SK-N-SH (cell line): ENCODE measurements at regions not wholly inside any gene's neighbourhood (a gene's known extent, or its start where the extent isn't known, plus 50 kb on each side); places are given as distances from the start of the nearest gene placed in this dataset.

ENCODE experiments used
- CTCF ChIA-PET: fragments of 300-600, 350-600 bp; formaldehyde crosslinking; extraction: SDS; loops from one replicate; lab custom pipeline; 2021; lab: Yijun Ruan, JAX
- POLR2A ChIA-PET: fragments of 350-600 bp; sonication (Branson Sonifier 250); formaldehyde crosslinking; extraction: SDS; loops from one replicate; lab custom pipeline; 2020; ENCODE audit warnings: antibody characterized with exemption, inconsistent platforms; lab: Yijun Ruan, JAX
- DNase-seq: peaks from one replicate; pipeline ENCODE4 v3.0.0; 2012
- H2AFZ ChIP-seq: fragments of 200-600 bp; sonication (generic); 2 replicates; pipeline ENCODE4 v1.8.1; 2016; ENCODE audit warnings: antibody characterized with exemption, mild to moderate bottlenecking, low read depth
- H3F3A ChIP-seq: fragments of 200-600 bp; sonication (generic); replicated peaks from 2 replicates; pipeline ENCODE3; 2016; ENCODE audit warnings: antibody characterized with exemption, mild to moderate bottlenecking; ENCODE audit not compliant: insufficient read depth
- H3K27ac ChIP-seq, 2 experiments: fragments of 200-500 bp in 1 of 2; fragments of 200-600 bp in 1 of 2; sonication (Bioruptor generic) in 1 of 2; sonication (generic), shearing (Covaris generic) in 1 of 2; 2 replicates each; pipeline versions ENCODE4 v1.5.1 to v1.6.1; 2014 to 2016; ENCODE audit warnings: low read depth in 2 of 2, inconsistent platforms in 1 of 2, low read length in 1 of 2, mild to moderate bottlenecking in 1 of 2, mixed read lengths in 1 of 2
- H3K27me3 ChIP-seq: fragments of 200-600 bp; sonication (generic), shearing (Covaris generic); 2 replicates; pipeline ENCODE4 v1.6.1; 2016; ENCODE audit warnings: mixed run types; ENCODE audit not compliant: insufficient read depth
- H3K36me3 ChIP-seq, 2 experiments: fragments of 200-500 bp in 1 of 2; fragments of 200-600 bp in 1 of 2; sonication (Bioruptor generic) in 1 of 2; sonication (generic) in 1 of 2; replicated peaks in 1 of 2; 2 replicates each; pipeline versions ENCODE3 to v1.5.1; 2014 to 2016; ENCODE audit warnings: low read length in 1 of 2, mild to moderate bottlenecking in 1 of 2; ENCODE audit not compliant: insufficient read depth in 2 of 2, control insufficient read depth in 1 of 2
- H3K4me1 ChIP-seq, 2 experiments: fragments of 200-500 bp in 1 of 2; fragments of 200-600 bp in 1 of 2; sonication (Bioruptor generic) in 1 of 2; sonication (generic), shearing (Covaris generic) in 1 of 2; 2 replicates each; pipeline versions ENCODE4 v1.5.1 to v1.6.1; 2014 to 2016; ENCODE audit warnings: low read depth in 1 of 2, low read length in 1 of 2, mixed run types in 1 of 2; ENCODE audit not compliant: insufficient read depth in 2 of 2, control insufficient read depth in 1 of 2
- H3K4me2 ChIP-seq: fragments of 200-600 bp; sonication (generic), shearing (Covaris generic); 2 replicates; pipeline ENCODE4 v1.6.1; 2017; ENCODE audit warnings: mixed run types
- H3K4me3 ChIP-seq, 2 experiments: fragments of 200-500 bp in 1 of 2; fragments of 200-600 bp in 1 of 2; sonication (Bioruptor generic) in 1 of 2; sonication (generic), shearing (Covaris generic) in 1 of 2; 2 replicates each; pipeline versions ENCODE4 v1.5.1 to v1.8.1; 2014 to 2016; ENCODE audit warnings: low read depth in 2 of 2, inconsistent platforms in 1 of 2, low read length in 1 of 2, mild to moderate bottlenecking in 1 of 2, mixed read lengths in 1 of 2, moderate library complexity in 1 of 2
- H3K79me2 ChIP-seq: fragments of 200-600 bp; sonication (generic); 2 replicates; pipeline ENCODE4 v1.8.1; 2017; ENCODE audit warnings: mild to moderate bottlenecking; ENCODE audit not compliant: insufficient read depth
- H3K9ac ChIP-seq: fragments of 200-600 bp; sonication (generic); 2 replicates; pipeline ENCODE4 v1.6.1; 2017; ENCODE audit warnings: mixed run types
- H3K9me2 ChIP-seq: fragments of 200-600 bp; sonication (generic); 2 replicates; pipeline ENCODE4 v1.6.1; 2017; ENCODE audit warnings: mixed run types
- H3K9me3 ChIP-seq: fragments of 200-600 bp; sonication (generic); 2 replicates; pipeline ENCODE4 v1.6.1; 2017; ENCODE audit warnings: mixed run types, mild to moderate bottlenecking, moderate library complexity
- H4K20me1 ChIP-seq: fragments of 200-600 bp; sonication (generic); 2 replicates; pipeline ENCODE4 v1.6.1; 2017; ENCODE audit warnings: mild to moderate bottlenecking, mixed run types; ENCODE audit not compliant: insufficient read depth
- CHD2 ChIP-seq: fragments of 150-350 bp; IDR thresholded peaks from 2 replicates; pipeline ENCODE4 v1.6.1; 2018; ENCODE audit warnings: low read length; ENCODE audit not compliant: partially characterized antibody
- FOSL2 ChIP-seq: IDR thresholded peaks from 2 replicates; pipeline ENCODE4 v1.4.0; 2012; ENCODE audit warnings: low read depth, mild to moderate bottlenecking, moderate library complexity, borderline replicate concordance
- FOXJ3 ChIP-seq: sonication (generic); formaldehyde crosslinking; IDR thresholded peaks from 2 replicates; pipeline ENCODE4 v1.5.1; 2020; ENCODE audit warnings: mild to moderate bottlenecking, missing genetic modification reagents
- JUND ChIP-seq: IDR thresholded peaks from 2 replicates; pipeline ENCODE4 v1.4.0; 2012
- MEF2A ChIP-seq: IDR thresholded peaks from 2 replicates; pipeline ENCODE4 v1.4.0; 2012; ENCODE audit warnings: low read depth, borderline replicate concordance
- NFIC ChIP-seq: IDR thresholded peaks from 2 replicates; pipeline ENCODE4 v1.4.0; 2012; ENCODE audit warnings: borderline replicate concordance
- POLR2AphosphoS5 ChIP-seq: IDR thresholded peaks from 2 replicates; pipeline ENCODE4 v1.6.1; 2012; ENCODE audit warnings: low read depth, low read length
- RAD21 ChIP-seq: IDR thresholded peaks from 2 replicates; pipeline ENCODE4 v1.6.1; 2012; ENCODE audit warnings: mild to moderate bottlenecking, low read length
- SIN3A ChIP-seq: IDR thresholded peaks from 2 replicates; pipeline ENCODE4 v1.6.1; 2012; ENCODE audit warnings: low read depth, mild to moderate bottlenecking, low read length, moderate library complexity, borderline replicate concordance
- SMC3 ChIP-seq: IDR thresholded peaks from 2 replicates; pipeline ENCODE4 v1.6.1; 2012; ENCODE audit warnings: low read depth, low read length, improper control_type of control experiment
- TAF1 ChIP-seq: IDR thresholded peaks from 2 replicates; pipeline ENCODE4 v1.6.1; 2012; ENCODE audit warnings: low read depth, mild to moderate bottlenecking, low read length, moderate library complexity, borderline replicate concordance
- TEAD4 ChIP-seq: IDR thresholded peaks from 2 replicates; pipeline ENCODE4 v1.4.0; 2012; ENCODE audit warnings: mild to moderate bottlenecking, borderline replicate concordance; ENCODE audit not compliant: insufficient read depth
- WGBS: methylation state at CpG from one replicate; pipeline ENCODE4 v1.1.6; 2017; ENCODE audit warnings: low lambda C conversion rate; 5-methylcytosine and 5-hydroxymethylcytosine counted together
- TF ChIP-seq, protein P1 (sequence below): IDR thresholded peaks from 2 replicates; pipeline ENCODE4 v1.6.1; 2012; ENCODE audit warnings: mild to moderate bottlenecking, low read depth, low read length, moderate library complexity
- TF ChIP-seq, protein P2 (sequence below): IDR thresholded peaks from 2 replicates; pipeline ENCODE4 v1.4.0; 2012; ENCODE audit warnings: low read depth
- TF ChIP-seq, protein P3 (sequence below): fragments of 200-600 bp; sonication (generic); IDR thresholded peaks from 2 replicates; pipeline ENCODE4 v1.6.1; 2017; ENCODE audit warnings: antibody characterized with exemption, mild to moderate bottlenecking, moderate library complexity
- TF ChIP-seq, protein P4 (sequence below): IDR thresholded peaks from 2 replicates; pipeline ENCODE4; 2012
- TF ChIP-seq, protein P5 (sequence below): fragments of 150-350 bp; IDR thresholded peaks from 2 replicates; pipeline ENCODE4 v1.6.1; 2017; ENCODE audit warnings: antibody characterized with exemption, low read length, low read depth, borderline replicate concordance
- TF ChIP-seq, protein P6 (sequence below): fragments of 150-350 bp; IDR thresholded peaks from 2 replicates; pipeline ENCODE4 v1.6.1; 2016; ENCODE audit warnings: mild to moderate bottlenecking, low read depth, low read length

DNA sequence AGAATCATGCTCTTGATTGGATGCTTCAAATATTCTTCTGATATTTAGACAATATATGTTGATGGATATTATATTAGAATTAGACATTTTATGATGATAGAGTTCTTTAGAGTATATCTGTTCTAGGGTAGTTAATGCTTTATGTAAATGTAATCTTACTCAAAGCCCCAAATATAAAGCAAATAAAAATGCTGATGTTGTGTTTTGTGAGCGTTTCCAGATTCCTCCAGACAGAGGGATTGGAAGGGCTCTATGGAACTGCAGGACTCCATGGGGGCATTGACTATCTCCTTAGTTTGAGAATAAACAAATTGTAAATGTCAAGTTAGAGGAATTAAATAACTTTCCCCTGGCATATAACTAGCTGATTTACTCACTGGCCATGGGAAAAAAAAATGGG lies 184.5 kb downstream of the MRPS30 start:
- Histone ChIP-seq H3K4me1 (no peaks in the 10 kb centered on the region), H3K79me2 (no peaks in the 10 kb centered on the region), H3K9me3 (no peaks in the 10 kb centered on the region), H3K36me3 (no peaks in the 10 kb centered on the region), H3K4me3 (no peak overlapping the region), H3K9me2 (no peaks in the 10 kb centered on the region), H3K27me3 (no peaks in the 10 kb centered on the region), H4K20me1 (no peaks in the 10 kb centered on the region), H3F3A (no peaks in the 10 kb centered on the region), H3K27ac (no peak overlapping the region), H3K4me2 (no peak overlapping the region), H2AFZ (no peak overlapping the region), H3K9ac (no peak overlapping the region)
- TF ChIP-seq TEAD4 (no peak), SMC3 (no peak), TAF1 (no peak), FOSL2 (no peak), MEF2A (no peak), POLR2AphosphoS5 (no peak), NFIC (no peak), SIN3A (no peak), JUND (no peak), FOXJ3 (CRISPR knock-in tag) (no peak), RAD21 (no peak), CHD2 (no peak)
- TF ChIP-seq, protein P1, sequence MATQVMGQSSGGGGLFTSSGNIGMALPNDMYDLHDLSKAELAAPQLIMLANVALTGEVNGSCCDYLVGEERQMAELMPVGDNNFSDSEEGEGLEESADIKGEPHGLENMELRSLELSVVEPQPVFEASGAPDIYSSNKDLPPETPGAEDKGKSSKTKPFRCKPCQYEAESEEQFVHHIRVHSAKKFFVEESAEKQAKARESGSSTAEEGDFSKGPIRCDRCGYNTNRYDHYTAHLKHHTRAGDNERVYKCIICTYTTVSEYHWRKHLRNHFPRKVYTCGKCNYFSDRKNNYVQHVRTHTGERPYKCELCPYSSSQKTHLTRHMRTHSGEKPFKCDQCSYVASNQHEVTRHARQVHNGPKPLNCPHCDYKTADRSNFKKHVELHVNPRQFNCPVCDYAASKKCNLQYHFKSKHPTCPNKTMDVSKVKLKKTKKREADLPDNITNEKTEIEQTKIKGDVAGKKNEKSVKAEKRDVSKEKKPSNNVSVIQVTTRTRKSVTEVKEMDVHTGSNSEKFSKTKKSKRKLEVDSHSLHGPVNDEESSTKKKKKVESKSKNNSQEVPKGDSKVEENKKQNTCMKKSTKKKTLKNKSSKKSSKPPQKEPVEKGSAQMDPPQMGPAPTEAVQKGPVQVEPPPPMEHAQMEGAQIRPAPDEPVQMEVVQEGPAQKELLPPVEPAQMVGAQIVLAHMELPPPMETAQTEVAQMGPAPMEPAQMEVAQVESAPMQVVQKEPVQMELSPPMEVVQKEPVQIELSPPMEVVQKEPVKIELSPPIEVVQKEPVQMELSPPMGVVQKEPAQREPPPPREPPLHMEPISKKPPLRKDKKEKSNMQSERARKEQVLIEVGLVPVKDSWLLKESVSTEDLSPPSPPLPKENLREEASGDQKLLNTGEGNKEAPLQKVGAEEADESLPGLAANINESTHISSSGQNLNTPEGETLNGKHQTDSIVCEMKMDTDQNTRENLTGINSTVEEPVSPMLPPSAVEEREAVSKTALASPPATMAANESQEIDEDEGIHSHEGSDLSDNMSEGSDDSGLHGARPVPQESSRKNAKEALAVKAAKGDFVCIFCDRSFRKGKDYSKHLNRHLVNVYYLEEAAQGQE: no peak
- TF ChIP-seq, protein P2, sequence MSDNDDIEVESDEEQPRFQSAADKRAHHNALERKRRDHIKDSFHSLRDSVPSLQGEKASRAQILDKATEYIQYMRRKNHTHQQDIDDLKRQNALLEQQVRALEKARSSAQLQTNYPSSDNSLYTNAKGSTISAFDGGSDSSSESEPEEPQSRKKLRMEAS: no peak
- TF ChIP-seq, protein P3, sequence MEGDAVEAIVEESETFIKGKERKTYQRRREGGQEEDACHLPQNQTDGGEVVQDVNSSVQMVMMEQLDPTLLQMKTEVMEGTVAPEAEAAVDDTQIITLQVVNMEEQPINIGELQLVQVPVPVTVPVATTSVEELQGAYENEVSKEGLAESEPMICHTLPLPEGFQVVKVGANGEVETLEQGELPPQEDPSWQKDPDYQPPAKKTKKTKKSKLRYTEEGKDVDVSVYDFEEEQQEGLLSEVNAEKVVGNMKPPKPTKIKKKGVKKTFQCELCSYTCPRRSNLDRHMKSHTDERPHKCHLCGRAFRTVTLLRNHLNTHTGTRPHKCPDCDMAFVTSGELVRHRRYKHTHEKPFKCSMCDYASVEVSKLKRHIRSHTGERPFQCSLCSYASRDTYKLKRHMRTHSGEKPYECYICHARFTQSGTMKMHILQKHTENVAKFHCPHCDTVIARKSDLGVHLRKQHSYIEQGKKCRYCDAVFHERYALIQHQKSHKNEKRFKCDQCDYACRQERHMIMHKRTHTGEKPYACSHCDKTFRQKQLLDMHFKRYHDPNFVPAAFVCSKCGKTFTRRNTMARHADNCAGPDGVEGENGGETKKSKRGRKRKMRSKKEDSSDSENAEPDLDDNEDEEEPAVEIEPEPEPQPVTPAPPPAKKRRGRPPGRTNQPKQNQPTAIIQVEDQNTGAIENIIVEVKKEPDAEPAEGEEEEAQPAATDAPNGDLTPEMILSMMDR: no peak
- TF ChIP-seq, protein P4, sequence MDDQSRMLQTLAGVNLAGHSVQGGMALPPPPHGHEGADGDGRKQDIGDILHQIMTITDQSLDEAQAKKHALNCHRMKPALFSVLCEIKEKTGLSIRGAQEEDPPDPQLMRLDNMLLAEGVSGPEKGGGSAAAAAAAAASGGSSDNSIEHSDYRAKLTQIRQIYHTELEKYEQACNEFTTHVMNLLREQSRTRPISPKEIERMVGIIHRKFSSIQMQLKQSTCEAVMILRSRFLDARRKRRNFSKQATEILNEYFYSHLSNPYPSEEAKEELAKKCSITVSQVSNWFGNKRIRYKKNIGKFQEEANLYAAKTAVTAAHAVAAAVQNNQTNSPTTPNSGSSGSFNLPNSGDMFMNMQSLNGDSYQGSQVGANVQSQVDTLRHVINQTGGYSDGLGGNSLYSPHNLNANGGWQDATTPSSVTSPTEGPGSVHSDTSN: no peak
- TF ChIP-seq, protein P5, sequence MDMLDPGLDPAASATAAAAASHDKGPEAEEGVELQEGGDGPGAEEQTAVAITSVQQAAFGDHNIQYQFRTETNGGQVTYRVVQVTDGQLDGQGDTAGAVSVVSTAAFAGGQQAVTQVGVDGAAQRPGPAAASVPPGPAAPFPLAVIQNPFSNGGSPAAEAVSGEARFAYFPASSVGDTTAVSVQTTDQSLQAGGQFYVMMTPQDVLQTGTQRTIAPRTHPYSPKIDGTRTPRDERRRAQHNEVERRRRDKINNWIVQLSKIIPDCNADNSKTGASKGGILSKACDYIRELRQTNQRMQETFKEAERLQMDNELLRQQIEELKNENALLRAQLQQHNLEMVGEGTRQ: no peak
- TF ChIP-seq, protein P6, sequence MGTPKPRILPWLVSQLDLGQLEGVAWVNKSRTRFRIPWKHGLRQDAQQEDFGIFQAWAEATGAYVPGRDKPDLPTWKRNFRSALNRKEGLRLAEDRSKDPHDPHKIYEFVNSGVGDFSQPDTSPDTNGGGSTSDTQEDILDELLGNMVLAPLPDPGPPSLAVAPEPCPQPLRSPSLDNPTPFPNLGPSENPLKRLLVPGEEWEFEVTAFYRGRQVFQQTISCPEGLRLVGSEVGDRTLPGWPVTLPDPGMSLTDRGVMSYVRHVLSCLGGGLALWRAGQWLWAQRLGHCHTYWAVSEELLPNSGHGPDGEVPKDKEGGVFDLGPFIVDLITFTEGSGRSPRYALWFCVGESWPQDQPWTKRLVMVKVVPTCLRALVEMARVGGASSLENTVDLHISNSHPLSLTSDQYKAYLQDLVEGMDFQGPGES: no peak
- POLR2A ChIA-PET: no interaction called here
- DNase-seq: no peak
- 0% methylated on average over 1 of the region's 1 CpG for WGBS
- CTCF ChIA-PET: interaction anchor here (1.4 to 2.0 kb wide), 2 partner anchors 41 to 45 kb away, joined by 3 to 7 read pairs; no protein-coding TSS in a partner anchor
